GM12865 (cell line): ENCODE measurements at regions not wholly inside any gene's neighbourhood (a gene's known extent, or its start where the extent isn't known, plus 50 kb on each side); places are given as distances from the start of the nearest gene placed in this dataset.
"Not testable (repeated sequence)": the region's sequence is repeated elsewhere in the genome, so short reads cannot be mapped to it uniquely, and the experiment has no call there.

Source experiments
- DNase-seq: peaks from one replicate; pipeline ENCODE4 v3.0.0; 2010; ENCODE audit warnings: low read depth
- H3K4me3 ChIP-seq: 2 replicates; pipeline ENCODE4 v1.5.1; 2011; ENCODE audit warnings: mild to moderate bottlenecking, low read depth, low read length, control low read depth
- TF ChIP-seq, protein P1 (sequence below): IDR thresholded peaks from 2 replicates; pipeline ENCODE4 v1.5.1; 2011; ENCODE audit warnings: low read length, control low read depth, low read depth, inconsistent platforms; ENCODE audit not compliant: insufficient read depth; ENCODE audit errors: missing control alignments

DNA sequence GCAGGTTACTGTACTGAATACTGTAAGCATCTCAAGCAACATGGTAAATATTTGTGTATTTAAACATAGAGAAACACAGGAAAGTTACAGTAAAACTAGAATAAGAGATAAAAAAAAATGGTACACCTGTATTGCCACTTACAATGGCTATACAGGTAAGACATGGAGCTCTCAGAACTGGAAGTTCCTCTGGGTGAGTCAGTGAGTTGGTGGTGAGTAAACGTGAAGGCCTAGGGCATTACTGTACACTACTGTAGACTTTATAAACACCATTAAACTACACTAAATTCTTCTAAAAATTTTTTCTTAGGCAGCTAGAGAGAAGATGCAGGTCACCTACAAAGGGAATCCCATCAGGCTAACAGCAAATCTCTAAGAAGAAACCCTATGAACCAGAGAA, 872.9 kb downstream of the TAF11L14 start:
- DNase-seq: no peak
- H3K4me3 ChIP-seq: no peak overlapping the region
- TF ChIP-seq, protein P1, sequence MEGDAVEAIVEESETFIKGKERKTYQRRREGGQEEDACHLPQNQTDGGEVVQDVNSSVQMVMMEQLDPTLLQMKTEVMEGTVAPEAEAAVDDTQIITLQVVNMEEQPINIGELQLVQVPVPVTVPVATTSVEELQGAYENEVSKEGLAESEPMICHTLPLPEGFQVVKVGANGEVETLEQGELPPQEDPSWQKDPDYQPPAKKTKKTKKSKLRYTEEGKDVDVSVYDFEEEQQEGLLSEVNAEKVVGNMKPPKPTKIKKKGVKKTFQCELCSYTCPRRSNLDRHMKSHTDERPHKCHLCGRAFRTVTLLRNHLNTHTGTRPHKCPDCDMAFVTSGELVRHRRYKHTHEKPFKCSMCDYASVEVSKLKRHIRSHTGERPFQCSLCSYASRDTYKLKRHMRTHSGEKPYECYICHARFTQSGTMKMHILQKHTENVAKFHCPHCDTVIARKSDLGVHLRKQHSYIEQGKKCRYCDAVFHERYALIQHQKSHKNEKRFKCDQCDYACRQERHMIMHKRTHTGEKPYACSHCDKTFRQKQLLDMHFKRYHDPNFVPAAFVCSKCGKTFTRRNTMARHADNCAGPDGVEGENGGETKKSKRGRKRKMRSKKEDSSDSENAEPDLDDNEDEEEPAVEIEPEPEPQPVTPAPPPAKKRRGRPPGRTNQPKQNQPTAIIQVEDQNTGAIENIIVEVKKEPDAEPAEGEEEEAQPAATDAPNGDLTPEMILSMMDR: no peak

DNA sequence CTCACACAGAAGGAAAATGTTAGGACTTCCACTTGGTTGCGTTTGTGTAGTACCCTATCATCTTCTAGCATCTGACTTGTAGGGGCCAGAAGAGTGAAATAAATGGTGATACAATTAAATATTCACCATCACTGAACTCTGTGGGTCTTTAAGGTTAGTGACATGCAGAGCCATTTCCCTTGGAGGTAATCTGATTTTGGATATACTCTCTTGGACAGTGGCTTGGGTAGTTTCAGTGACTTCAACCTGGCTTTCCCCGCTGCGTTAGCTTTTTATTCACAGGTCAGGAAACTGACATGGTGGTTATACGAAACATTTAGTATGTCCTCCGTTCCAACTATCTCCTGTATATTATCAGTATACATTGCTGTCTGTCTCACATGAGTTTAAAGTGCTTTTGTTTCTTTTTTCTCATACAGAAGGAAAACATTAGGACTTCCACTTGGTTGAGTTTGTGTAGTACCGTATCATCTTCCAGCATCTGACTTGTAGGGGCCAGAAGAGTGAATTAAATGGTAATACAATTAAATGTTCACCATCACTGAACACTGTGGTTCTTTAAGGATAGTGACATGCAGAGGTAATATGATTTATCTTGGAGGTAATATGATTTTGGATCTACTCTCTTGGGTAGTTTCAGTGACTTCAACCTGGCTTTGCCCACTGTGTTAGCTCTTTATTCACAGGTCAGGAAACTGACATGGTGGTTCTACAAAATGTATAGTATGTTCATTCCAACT, 883.6 kb downstream of the TAF11L14 start:
- no peak overlapping the region for H3K4me3 ChIP-seq
- no peak for DNase-seq
- TF ChIP-seq, protein P1: no peak

DNA sequence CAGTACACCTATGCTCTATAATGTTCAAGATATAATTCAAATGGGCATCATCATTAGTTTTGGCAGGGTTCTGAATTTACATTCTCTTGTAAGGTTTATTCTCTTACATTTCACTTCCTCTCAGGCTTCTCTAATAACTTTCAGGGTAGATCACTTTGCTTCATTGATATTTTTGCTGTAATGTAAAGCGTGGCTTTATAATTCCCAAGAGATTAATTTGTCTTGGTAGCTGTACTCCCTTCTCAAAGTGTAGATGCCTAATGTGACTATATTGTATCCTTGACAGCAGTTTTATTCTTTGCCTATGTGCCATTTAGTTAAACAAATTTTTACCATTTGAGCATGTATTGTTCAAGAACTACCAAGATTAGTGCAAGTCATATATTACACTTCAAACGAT, 889.1 kb downstream of the TAF11L14 start:
- H3K4me3 ChIP-seq: no peak overlapping the region
- TF ChIP-seq, protein P1: no peak
- DNase-seq: no peak

DNA sequence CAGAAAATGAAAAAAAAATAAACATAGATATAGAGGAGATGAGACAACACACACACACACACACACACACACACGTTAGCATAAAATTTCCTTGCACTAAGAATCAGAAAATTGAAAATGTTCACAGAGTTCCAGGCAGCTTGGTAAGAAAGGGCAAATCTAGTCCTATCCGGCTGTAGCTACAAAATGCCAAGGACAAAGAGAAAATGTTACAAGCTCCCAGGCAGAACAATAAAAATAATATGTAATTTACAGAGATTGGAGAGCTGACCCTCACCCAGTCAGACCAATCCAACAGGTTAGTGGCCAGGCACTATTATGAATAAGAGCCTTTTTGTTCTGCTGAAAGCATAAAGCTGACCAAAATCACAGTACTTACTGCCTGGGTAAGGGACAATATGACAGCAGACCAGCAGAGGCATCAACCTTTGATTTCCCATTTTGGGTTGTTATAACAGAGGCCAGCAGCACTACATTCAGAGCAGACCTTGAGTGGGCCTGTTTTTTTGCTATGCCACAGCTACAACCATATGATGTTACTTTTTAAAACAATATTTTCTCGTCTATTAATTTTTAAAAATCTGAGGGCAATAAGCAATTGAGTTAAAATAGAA, 892.6 kb downstream of the TAF11L14 start:
- DNase-seq: no peak
- no peak overlapping the region for H3K4me3 ChIP-seq
- TF ChIP-seq, protein P1: no peak

DNA sequence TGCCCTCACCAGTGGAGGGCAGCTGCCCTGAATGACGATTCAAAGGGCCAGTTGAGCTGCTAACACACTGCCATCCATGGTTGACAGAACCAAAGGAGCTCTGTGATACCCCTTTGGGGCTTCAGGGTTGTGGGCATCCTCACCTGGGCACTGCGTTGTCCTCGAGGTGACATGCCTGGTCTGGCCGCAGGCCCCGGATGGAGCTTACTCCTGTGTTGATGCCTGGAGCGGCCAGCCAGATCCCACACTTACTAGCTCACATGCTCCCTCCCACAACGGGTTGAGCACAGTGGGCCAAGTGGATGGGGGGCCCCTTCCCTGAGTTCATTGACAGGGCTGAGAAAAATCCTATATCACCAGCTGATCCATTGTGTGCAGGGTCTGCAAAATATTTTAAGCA, 898.9 kb downstream of the TAF11L14 start:
- TF ChIP-seq, protein P1: no peak
- H3K4me3 ChIP-seq: no peak overlapping the region
- no peak for DNase-seq

DNA sequence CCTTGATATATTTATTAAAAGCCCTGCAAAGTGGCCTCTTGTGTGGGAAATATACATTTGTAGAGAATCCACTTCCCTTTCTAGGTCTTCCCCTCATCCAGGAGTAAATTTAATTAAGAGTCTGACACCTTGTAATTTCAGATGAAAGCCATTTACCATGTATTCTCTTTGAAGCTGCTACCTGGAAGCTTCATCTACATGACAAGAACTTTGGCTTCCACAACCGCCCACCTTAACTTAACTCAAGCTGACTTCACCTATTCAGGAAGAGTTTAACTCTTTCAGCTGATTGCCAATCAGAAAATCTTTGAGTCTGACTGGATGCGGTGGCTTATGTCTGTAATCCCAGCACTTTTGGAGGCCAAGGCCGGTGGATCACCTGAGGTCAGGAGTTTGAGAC, 899.9 kb downstream of the TAF11L14 start:
- TF ChIP-seq, protein P1: no peak
- no peak for DNase-seq
- H3K4me3 ChIP-seq: no peak overlapping the region

DNA sequence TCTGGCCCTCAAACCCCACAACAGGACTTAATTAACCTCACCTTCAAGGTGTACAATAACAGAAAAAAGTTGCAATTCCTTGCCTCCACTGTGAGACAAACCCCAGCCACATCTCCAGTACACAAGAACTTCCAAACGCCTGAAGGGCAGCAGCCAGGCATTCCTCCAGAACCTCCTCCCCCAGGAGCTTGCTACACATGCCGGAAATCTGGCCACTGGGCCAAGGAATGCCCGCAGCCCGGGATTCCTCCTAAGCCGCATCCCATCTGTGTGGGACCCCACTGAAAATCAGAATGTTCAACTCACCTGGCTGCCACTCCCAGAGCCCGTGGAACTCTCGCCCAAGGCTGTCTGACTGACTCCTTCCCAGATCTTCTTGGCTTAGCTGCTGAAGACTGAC, 901.5 kb downstream of the TAF11L14 start:
- not testable (repeated sequence) for DNase-seq, H3K4me3 ChIP-seq
